Hematopoietic multipotent progenitor cell treated with erythropoietin and hydrocortisone succinate and interleukin-3 and kit ligand, for 8 days (in vitro differentiated cells): ENCODE measurements at regions not wholly inside any gene's neighbourhood (a gene's known extent, or its start where the extent isn't known, plus 50 kb on each side); places are given as distances from the start of the nearest gene placed in this dataset.
"Not testable (repeated sequence)": the region's sequence is repeated elsewhere in the genome, so short reads cannot be mapped to it uniquely, and the experiment has no call there.

Experiments used
- DNase-seq: peaks from one replicate; pipeline ENCODE4 v3.0.0-alpha.2; 2015

DNA sequence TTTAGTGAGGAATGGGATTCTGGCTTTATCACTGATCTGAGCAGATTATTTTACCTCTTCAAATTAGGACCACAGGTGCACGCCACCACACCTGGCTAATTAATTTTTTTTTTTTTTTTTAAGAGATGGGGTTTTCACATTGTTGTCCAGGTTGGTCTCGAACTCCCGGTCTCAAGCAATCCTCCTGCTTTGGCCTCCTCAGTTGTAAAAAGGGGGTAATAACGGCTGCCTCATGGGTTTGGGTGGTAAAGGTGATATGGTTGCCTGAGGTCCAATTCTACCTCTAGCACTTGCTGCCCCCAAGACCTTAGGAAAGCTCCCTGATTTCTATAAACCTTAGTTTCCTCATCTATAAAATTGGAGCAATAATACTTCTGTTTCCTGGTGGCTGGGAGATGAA, 130.7 kb upstream of the HS3ST2 start:
- DNase-seq: no peak

DNA sequence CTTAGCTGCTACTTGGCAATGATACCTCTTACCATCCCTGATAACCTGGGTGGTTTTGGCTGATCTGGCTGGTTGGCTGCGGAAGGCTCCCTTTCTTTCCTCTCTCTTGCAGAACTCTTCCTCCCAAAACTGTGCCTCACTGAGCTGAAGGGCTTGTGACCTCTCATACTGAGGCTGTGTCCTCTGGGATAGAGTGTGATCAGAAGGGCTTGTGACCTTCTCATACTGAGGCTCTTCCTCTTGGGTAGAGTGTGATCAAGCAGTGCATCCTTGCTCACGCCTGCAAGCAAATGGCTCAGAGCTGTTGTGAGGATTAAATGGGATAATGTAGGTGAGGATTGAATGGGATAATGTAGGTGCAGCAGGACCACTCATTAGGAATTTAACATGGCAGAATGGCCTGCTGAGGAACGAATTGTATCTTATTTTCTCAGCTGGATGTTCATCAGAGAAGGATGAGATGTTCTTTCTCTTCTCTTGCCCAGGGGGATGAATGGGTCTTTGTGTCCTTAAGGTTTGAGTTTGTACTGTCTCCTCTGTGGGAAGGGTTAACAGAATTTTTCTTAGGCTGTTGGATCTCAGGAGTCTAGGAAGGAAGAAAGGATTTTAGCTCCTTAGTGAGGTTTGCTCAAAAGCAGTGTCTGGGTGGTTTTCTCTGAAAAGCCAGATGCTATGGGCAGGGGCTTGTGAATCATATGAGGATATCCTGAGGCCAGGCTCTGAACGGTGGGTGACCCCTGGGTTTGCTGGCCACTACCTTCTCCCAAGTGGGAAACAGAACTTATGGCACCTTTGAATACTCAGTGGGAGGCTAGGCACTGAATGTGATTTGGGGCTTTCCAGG, 130.0 kb upstream of the HS3ST2 start:
- DNase-seq: no peak

DNA sequence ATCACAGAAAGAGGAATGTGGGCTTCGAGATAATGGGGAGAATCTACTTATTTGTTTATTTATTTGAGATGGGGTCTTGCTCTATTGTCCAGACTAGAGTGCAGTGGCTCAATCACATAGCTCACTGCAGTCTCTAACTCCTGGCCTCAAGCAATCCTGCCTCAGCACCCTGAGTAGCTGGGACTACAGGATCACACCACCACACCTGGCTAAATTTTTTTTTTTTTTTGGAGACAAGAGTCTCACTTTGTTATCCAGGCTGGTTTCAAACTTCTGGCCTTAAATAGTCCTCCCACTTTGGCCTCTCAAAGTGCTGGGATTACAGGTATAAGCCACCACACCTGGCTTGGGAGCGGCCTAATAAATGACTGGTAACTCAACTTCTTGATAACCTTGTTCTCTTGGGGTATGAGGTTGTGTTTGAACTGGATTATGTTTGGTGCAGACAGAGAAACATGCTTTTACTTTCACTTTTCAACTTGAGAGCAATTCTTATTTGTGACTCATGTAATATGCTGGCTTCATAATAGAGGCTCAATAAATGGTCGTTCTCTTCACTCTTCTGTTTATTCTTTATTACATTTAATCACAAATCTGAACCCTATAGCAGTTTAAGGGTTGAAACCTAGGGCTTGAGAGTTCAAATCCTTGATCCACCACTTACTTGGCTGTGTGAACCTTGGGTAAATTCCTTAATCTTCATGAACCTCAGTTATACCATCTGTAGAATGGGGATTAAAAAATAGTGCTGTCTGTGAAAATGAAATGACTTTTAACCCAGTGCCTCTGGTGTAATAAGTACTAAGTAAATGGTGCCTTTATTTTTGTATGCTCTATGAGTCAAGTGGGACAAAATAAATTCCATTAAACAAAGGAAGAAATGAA, 129.1 kb upstream of the HS3ST2 start:
- DNase-seq: no peak

DNA sequence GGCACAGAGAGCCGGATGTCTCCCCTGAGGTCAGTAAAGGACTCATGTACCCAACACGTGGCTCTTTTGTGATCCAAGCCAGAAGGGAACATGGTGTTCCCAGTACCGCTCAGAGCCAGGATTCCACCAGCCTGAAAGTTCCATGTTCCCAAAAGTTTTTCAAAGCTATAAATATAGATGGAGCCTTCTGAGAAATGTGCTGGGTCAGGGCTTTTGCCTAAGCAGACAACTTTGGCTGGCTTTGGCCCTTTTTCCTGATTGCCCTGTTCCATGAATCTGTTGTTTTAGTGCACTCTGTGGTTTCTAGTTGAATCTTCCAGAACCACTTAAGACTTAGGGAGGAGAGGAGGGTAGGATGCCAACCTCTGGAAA, 128.5 kb upstream of the HS3ST2 start:
- DNase-seq: no peak

DNA sequence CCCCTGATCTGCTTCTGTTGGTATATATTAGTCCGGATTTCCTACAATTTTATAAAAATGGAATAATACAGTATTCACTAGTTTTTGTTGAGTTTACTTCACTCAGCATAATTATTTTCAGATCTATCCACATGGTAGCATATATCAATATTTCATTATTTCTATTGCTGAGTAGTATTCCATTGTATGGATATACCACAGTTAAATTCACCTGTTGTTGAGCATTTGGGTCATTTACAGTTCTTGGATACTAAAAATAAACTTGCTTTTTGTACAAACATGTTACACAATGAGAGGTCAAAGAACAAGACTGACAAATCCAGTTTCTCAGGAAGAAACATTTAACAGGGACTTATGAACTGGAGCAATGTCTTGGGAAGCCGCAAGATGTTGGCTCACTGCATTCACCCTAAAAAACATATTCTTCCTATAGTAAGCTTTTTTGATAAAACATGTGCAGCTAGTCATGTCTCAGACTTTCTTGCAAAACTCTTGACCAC, 126.9 kb upstream of the HS3ST2 start:
- no peak for DNase-seq

DNA sequence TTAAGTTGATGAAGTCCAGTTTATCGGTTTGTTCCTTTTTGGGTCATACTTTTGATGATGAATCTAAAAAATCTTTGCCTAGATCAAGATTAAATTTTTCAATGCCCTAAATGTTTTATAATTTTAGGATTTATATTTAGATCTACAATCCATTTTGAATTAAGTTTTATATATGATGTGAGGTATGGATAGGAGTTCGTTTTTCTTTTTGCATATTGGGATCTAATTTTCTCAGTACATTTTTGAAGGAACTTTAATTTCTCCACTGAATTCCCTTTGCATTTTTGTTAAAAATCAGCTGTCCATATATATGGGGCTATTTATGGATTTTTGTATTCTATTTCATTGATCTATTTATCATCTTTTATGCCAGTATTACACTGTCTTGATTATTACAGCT, 125.5 kb upstream of the HS3ST2 start:
- DNase-seq: no peak

DNA sequence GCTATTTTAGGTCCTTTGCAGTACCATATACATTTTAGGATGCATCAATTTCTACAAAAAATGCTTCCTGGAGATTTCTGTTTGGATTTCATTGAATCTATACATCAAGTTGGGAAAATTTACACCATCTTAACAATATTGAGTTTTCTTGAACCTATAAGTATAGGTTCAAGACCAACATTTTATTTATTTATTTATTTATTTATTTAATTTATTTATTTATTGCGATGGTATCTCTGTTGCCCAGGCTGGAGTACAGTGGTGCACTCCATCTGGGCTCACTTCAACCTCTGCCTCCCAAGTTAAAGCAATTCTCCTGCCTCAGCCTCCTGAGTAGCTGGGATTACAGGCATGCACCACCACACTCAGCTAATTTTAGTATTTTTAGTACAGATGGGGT, 125.0 kb upstream of the HS3ST2 start:
- DNase-seq: no peak

DNA sequence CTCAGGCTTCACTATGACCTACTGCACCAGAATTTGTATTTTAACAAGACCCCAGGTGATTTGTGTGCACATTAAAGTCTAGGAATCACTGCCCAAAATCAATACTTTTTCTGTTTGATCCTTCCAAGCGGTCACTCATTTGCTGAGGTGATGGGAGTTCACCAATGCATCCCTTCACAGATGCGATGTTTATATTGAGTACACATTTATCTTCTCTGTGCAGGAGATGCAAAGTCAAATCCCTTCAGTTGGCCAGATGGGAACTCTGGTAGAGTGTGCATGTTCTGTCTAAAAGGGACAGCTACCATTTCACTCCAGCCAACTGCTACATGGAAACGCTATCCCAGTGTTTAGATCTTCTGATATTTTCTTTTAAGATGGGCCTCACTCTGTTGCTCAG, 122.6 kb upstream of the HS3ST2 start:
- DNase-seq: no peak

DNA sequence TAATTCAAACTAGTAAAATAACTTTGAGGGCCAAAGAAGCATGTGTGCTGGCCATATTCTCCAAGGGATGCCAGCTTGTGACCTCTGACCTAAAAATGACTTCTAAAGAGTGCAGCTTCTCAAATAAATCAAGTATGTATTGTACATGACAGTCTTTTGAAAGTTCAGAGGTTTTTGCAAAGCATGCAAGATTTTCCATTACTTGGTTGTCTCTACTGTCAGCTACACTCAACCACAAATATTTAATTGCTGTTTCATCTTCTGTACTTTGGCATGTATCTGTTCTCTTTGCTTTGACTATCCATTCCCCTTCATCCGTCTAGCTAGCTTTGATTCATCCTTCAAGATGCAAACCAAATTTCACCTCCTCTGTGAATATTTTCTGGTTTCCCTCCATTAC, 121.9 kb upstream of the HS3ST2 start:
- DNase-seq: no peak

DNA sequence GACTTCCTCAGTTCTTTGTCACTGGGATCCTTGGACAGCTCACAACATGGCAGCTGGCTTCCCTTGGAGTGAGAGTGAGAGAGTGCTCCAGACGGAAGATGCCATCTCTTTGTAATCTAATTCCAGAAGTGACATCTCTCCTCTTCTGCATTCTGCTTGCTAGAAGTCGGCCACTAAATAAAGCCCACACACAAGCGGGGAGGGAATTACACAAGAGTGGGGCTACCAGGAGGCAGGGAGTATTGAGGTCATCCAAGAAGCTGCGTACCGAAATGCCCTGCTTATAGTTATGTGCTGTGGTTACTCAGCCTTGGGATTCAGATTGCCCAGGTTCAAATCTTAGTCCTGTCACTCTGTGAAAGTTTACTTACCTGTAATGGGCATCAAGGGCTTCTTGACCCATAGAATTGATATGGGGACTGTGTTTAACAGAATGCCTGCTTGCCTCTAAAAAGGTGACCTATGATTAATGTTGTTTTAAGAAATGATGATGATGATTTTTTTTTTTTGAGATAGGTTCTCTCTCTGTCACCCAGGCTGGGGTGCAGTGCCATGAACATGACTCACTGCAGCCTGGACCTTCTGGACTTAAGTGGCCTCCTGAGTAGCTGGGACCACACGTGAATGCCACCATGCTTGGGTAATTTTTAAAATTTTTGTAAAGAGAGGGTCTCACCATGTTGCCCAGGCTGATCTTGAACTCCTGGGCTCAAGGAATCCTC, 120.9 kb upstream of the HS3ST2 start:
- DNase-seq: no peak

DNA sequence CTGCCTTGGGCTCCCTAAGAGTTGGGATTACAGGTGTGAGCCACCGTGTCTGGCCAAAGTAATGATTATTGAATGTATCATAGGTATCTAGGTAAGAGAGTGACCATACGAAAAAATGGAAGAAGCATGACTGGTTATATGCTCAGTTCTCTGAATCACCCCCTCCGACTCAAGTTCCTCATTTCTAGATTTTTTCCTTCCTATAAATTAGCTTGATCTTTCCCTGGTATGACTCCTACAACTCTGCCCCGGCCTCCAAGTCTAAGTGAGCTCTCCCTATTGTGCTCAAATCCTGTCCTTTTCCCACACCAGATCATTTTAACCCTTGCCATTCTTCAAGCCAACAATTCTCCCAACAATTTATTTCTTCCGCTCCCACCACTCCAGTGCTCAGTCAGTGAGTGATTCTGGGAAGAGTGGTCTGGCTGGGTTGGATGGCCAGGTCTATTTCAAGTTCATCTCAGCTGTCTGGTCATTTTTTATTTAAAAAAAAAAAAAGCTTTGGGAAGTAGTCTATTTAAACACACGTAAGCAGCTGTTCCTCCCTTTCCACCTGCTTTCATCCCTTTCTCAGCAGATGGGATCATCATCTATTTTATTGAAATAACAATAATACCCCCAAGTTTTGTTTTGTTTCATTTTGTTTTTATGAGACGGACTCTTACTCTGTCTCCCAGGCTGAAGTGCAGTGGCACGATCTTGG, 120.2 kb upstream of the HS3ST2 start:
- no peak for DNase-seq

DNA sequence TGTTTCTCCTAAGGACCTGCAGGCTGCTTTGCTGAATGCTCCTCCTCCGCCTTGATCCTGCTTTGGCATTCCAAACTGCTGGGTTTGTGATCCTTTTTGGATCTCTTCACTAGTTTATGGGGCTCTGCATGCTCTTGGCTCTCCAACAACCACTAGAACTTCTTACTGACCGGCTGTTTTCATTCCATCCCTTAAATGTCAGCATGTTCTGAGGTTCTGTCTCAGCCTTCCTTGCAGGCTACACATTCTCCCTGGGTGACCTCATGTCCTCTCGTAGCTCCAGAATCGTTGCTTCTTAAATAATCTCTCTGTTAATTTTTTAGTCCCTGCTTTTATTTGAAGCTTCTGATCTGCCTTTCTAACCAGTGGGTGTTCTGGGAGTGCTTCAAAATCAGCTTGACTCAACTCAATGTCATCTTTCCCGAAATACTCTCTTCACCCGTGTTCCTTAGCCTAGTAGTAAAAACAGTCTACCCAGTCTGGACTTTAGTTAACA, 119.0 kb upstream of the HS3ST2 start:
- no peak for DNase-seq

DNA sequence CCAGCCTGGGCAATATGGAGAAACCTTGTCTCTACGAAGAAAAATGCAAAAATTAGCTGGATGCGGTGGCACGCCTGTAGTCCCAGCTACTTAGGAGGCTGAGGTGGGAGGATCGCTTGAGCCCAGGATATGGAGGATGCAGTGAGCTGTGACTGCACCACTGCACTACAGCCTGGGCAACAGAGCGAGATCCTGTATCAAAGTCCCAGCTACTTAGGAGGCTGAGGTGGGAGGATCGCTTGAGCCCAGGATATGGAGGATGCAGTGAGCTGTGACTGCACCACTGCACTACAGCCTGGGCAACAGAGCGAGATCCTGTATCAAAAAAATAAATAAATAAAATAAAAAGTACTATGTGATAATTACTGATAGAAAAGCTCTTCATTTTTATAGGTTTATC, 118.2 kb upstream of the HS3ST2 start:
- not testable (repeated sequence) for DNase-seq

DNA sequence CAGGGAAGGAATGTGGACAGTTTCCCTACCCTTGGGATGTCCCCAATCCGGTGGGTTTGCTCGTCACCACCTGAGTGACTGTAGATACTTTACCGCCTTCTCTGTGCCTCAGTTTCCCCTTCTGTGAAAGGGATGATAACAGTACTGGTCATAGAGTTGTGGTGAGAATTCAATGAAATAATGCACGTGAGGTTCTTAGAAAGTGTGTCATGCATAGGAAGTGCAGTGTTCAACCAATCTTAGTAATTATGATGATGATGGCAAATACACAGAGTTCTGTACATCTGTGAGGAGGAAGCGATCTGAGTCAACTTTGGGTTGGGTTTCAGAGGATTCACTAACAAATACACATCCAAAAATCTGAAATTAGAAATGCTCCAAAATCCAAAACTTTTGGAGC, 114.6 kb upstream of the HS3ST2 start:
- DNase-seq: no peak

DNA sequence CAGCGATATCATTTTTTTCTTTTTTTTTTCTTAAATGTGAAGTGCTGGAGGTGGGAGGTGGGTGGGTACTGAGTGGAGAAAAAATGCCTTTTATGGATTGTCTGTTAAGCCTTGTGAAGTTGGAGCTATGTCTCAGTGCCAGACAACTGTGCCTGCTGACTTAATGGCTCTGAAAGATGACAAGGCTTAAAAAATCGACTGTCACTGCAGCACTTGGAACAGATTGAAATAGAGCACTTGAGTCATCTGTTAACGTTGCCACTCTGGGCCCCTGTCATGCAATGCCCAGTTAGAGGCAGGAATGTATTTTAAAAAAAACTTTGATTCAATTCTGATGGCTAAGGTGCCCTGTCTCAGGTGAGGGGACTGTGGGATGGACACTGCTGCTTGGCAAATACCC, 108.2 kb upstream of the HS3ST2 start:
- no peak for DNase-seq

DNA sequence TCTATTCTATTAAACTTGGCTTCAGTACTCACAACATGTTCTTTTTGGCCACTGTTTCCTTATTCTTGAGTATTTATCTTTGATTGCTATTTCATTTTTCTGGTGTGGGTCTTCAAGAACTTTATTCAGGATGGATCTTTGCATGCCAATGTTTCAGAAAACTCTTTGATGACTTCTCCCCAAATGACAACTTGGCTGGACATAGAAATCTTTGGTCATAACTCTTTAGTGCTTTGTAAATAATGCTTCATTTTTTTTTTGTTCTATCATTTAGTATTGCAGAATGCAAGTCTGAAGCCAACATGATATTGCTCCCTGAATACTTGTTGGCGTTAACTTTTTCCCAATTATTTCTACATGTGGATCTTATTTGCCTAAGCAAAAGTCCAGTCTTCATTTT, 103.6 kb upstream of the HS3ST2 start:
- DNase-seq: no peak

DNA sequence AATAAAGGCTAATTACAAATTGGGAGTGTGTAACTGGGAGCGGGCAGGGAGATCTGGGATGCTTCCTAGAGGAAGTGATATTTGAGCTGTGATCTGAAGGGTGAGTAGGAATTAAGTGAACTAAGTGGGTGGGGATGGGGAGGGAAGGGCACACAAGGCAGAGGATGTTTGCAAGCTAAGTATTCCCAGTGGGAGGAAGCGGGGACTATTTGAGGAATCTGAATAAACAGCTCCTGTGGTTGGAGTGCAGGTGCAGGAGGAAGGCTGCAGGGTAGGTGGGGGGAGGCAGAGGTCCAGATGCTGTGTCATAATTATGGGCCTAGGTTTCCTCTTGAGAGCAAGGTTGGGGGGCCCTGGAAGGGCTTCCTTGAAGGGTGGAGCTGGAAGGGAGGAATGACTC, 102.1 kb upstream of the HS3ST2 start:
- no peak for DNase-seq

DNA sequence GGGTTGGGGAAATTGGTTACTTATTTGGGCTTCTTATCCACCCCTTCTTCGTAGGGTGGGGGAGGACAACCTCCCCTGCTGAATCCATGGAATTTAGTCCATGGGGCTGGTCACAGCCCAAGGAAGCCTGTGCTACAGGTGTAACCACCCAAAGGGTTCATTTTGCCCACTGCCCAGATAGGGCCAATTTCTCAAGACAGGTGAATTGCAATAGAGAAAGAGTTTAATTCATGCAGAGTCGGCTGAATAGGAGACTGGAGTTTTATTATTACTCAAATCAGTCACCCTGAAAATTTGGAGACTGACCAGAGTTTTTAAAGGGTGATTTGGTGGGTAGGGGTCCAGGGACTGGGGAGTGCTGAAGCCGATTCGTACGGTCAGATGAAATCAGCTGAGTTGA, 101.5 kb upstream of the HS3ST2 start:
- DNase-seq: no peak

DNA sequence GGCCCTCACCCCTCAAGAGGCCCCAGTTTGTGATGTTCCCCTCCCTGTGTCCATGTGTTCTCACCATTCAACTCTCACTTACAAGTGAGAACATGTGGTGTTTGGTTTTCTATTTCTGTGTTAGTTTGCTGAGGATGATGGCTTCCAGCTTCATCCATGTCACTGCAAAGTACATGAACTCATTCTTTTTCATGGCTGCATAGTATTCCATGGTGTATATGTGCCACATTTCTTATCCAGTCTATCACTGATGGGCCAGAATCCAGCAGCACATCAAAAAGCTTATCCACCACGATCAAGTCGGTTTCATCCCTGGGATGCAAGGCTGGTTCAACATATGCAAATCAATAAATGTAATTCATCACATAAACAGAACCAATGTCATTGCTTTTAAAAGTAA, 95.4 kb upstream of the HS3ST2 start:
- not testable (repeated sequence) for DNase-seq

DNA sequence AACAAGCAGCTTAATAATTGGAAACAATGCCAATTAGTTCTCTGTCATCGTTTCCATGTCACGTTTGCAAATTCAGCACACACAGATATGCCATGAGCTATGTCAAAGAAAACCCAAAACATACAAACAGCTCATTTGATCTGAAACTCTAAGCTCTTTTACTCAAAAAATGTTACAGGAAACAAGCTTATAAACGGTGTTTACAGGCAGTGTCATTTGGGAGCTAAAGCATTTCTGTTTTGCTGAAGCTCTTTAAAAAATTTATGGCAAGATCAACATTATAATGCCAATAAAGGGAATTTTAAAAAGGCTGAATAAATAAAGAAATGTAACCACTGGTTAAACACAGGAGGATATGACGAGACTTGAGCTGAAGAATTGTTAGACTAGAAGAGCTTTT, 94.0 kb upstream of the HS3ST2 start:
- no peak for DNase-seq

DNA sequence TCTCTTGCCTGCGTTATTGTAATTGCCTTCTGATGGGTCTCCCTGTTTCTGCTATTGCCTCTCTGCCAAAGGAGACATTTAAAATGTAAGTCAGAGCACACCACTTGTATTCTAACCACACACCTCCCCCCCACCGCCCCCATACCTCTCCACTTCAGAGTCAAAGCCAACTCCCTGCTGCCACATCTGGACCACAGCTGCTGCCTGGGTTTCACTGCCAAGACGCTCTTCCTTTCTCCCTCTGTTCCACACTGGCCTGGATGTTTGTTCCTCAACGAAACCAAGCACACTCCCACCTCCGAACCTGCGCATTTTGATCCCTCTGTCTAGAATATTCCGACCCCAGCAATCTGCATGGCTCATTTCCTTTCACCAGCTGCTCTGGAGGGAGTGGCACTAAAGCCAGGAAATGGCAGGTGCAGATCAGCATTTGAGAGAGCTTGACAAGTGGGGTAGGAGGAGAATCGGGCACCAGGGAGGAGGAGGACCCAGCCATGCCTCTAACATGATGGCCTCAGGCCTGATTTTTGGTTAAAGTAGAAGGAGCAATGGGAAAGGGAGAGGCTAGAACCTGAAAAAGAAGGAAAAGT, 92.4 kb upstream of the HS3ST2 start:
- no peak for DNase-seq
